Stimulated activated CD4-positive, alpha-beta T cell treated with anti-CD3 and anti-CD28 coated beads, Interleukin-15, amount 100 ng/mL, for 24 hours (primary cell): ENCODE measurements at regions not wholly inside any gene's neighbourhood (a gene's known extent, or its start where the extent isn't known, plus 50 kb on each side); places are given as distances from the start of the nearest gene placed in this dataset.

ENCODE experiments used
- DNase-seq: peaks from one replicate; pipeline ENCODE4 v3.0.0-alpha.2; 2020

GRCh38 chr10:91690996-91691676 lies 58.3 kb upstream of the PPP1R3C start:
- DNase-seq: no peak

GRCh38 chr10:91690412-91690811 lies 57.5 kb upstream of the PPP1R3C start:
- DNase-seq: no peak

- no peak for DNase-seq
These were observed 56.9 kb upstream of the PPP1R3C start for GRCh38 chr10:91689731-91690168.

GRCh38 chr10:91684841-91685240 lies 52.0 kb upstream of the PPP1R3C start:
- no peak for DNase-seq

GRCh38 chr10:91683975-91684374 lies 51.1 kb upstream of the PPP1R3C start:
- DNase-seq: no peak

- no peak for DNase-seq
These were observed 50.0 kb upstream of the PPP1R3C start for GRCh38 chr10:91682912-91683311.
